ENCODE measurements at regions not wholly inside any gene's neighbourhood (a gene's known extent, or its start where the extent isn't known, plus 50 kb on each side); places are given as distances from the start of the nearest gene placed in this dataset.

DNA sequence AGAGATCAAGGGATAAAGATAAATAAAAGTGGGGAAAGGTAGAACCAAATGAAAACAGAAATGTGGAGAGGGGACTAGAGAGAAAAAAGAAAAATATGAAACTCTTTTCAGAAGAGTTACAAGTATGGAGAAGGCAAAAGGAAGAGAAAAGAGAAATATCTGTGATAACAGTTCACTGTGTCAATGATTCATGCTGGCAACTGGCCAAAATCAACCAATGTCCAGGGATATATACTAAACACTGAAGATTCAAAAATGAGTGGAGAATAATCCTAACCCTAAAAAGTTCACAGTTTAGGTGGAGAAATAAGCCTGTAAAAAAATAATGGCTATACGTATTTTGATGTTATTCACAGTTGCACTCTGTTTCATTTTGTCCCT lies 372.3 kb upstream of the KITLG start:
- no peak for DNase-seq
- in situ Hi-C loops (cut with MboI; ENCODE audit: low pct_unique_long_range_greater_than_20kb, low sequenced_read_pairs), result no loop called here

DNA sequence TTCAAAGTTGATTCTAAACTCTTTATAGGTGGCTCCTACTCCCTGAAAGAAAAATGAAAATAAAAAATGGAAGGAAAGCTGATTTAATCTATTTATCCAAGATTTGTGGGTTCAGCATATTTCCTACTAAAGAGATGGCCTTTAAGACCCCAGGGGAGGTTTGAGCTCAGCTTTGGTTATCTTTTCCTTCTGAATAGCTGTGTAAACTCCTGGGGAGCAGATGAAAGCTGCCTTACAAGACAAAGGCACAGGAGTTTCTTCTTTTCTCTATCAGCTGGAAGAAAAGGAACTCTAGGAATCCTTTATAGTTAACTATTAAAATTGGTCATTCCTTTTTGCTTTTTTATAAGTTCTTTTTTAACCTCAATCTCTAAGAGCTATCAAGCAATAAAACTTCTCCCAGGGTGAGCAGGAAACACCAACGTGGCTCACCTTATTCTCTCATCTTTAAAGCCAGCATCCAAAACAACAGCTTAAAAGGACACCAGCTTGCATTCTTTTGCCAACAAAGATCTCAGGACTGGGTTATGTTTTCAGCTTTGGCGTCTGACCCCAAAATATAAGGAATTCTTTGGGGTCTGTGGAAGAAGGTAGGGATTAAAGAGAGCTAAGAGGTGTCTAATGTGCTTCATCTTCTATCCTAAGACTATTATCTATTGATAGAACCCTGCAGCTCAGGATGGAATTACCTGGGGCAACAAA lies 371.7 kb upstream of the KITLG start:
- in situ Hi-C loops (cut with MboI; ENCODE audit: low pct_unique_long_range_greater_than_20kb, low sequenced_read_pairs), result no loop called here
- no peak for DNase-seq

DNA sequence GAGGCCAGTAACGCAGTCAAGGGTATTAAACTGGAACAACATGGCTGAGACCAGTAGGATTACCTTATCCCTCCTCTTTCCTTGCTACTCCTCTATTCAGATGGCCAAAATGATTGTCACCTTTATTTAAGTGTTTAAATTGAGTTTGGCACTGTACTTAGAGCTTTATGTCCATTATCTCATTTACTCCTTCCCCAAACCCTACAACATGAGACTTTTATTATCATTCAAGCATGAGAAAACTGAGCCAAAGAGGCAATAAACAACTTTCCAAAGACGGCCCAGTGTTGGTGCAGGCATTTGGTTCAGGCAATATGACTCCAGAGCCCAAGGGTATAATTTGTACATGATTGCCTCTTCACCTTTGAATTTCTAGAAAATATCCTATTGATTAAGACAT lies 370.9 kb upstream of the KITLG start:
- DNase-seq, result no peak
- in situ Hi-C loops (cut with MboI; ENCODE audit: low pct_unique_long_range_greater_than_20kb, low sequenced_read_pairs), result no loop called here

DNA sequence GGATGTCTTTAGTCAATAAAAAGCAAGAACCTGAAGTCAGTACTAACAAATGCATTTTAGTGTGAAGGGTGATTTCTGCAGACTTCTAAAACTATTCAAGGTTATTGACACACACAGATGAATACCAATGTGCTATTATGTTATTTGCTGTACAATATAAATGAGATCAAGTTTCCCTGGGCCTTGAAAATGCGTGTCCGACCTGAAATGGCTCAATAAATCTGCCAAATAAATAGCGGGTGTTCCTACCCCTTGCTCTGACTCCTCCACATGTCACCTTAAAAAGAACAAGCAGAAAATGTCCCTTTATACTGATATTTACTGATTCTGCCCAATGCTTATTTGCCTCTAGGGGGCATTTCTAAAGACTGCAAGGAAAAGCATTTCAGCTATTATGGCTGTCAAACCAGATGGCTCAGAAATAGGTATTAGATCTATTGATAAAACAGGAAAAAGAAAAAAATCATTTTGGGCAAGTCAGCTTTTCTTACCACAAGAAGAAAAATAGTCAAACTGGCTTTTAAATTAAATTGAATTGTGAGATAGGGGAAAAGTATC lies 367.3 kb upstream of the KITLG start:
- in situ Hi-C loops (cut with MboI; ENCODE audit: low pct_unique_long_range_greater_than_20kb, low sequenced_read_pairs), result no loop called here
- DNase-seq, result no peak

DNA sequence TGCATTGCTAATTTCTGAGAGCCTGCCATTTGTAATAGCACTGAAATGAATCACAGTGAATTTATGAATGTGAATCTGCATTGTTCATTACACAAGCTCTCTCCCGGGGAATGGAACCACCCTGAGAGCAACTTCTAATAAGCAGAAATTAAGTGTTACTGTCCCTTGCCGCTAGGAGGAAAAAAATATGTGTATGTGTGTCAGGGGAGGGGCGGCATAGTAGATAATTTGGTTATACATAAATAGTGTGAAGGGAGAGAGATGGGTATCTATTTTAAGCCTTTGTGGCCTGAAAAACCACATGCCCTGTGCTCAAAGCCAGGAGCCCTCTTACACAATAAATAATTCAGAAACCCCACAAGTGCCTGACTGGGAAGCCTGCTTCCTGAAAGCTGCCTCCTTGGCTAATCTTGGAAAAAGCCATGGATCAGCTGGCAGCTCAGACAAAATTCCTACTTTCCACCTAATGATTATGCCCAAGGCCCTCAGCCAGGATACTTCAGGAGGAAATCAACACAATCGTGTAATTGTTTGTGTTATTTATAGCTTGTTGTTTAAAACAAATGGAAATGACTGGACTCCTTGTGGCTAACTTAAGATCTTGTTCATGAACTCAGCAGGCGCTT lies 366.2 kb upstream of the KITLG start:
- DNase-seq, result peak; percentile 85
- in situ Hi-C loops (cut with MboI; ENCODE audit: low pct_unique_long_range_greater_than_20kb, low sequenced_read_pairs), result no loop called here

DNA sequence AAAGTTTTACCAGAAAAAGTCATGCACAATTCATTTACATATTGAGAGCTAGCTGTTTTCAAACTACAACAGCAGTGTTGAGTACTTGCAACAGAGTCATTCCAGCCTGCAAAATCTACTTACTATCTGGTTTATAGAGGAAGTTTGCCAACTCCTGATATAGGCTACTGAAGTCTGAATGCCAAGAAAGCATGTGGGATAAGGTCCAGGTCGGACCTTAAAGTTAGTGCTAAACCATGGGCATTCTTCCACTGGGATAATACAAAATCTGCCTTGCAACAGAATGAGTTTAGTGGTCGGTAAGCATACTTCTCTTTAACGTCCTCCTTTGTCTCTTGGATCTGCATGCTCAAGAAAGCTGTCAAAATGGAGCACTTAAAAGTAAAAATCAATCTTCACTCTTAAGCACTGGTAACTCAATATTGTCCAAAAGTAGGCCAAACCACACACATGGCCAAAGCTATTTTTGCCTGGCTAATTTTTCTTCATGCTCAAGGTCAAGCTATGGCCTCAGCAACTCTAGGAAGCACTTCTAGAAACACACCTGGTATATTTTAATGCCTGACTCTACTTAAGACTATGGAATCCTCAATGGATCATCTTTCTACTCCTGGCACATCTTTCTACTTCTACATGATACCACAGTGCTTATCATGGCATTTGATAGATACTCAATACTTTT lies 364.9 kb upstream of the KITLG start:
- no peak for DNase-seq
- in situ Hi-C loops (cut with MboI; ENCODE audit: low pct_unique_long_range_greater_than_20kb, low sequenced_read_pairs), result no loop called here

DNA sequence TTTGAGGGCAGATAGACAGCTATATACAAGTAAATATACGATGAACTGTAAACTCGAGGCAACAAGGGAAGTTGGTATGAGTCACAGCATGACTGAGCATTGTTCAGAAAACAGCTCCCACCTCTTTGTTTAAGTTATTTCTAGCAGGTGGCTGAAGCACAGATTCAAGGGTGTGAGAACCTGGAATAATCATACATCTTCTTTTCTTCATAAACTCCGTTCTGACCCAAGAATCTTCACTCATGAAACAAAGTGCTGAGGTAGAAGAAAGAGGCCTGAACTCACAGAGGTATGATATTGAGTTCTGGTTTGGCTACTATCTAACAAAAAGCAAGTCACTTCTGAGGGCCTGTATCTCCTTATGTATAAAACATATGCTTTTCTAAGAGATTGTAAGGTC lies 364.1 kb upstream of the KITLG start:
- in situ Hi-C loops (cut with MboI; ENCODE audit: low pct_unique_long_range_greater_than_20kb, low sequenced_read_pairs), result no loop called here
- DNase-seq, result peak; percentile 32

DNA sequence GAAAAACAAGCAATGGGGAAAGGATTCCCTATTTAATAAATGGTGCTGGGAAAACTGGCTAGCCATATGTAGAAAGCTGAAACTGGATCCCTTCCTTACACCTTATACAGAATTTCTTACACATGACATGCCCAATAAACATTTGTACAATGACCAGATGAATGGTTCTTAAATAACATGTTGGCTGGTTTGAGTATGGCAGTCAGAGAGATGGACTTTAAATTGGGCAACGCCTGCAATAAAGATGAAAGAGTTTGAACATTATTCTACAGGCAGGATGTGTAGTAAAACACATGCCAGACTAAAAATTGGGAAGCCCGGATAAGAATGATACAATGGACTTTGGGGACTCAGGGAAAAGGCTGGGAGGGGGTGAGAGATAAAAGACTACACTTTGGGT lies 360.6 kb upstream of the KITLG start:
- no peak for DNase-seq
- in situ Hi-C loops (cut with MboI; ENCODE audit: low pct_unique_long_range_greater_than_20kb, low sequenced_read_pairs), result no loop called here

DNA sequence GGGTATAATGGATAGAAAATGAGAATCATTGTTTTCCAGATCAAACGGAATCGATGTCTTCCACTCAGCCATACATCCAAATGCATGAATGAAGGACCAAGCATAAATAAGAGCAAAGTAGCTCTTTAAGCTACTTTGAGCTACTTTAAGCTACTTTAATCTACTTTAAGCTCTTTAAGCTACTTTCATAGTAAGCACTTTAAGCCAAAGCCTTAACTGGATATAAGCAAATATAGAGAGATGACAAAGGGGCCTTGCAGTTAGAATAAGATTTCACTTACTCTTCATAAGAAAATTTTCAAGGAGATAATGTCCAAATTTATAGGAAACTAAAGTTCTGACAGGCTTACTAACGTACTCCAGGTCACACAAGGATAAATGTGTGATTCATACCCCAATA lies 355.6 kb upstream of the KITLG start:
- in situ Hi-C loops (cut with MboI; ENCODE audit: low pct_unique_long_range_greater_than_20kb, low sequenced_read_pairs), result no loop called here
- no peak for DNase-seq

DNA sequence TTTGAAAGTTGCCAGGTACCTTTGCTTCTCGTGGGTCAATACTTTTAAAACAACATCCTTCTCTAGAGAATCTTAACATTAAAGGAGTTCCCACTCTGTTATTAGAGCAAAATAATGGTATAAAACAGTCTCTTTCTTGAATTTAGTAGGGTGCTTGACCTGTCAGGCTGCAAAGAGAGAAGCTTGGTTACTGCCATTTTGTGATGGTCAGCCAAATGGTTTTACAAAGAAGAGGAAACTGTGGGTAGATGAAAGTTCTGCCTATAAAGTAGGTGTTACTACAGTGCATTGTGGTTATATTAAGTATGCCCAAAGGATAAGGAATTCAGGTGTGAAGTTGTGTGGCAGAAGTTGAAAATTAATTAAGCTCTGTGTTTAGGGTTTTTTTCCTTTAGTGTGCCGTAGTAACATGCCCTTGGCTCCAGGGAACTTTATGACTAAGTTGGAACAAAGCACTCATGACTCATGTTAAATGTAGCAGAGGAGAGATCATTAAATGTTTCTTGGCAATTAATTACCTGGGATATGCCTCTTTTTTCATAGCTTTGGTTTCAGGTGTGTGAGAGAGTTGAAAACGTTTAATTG lies 354.0 kb upstream of the KITLG start:
- DNase-seq, result no peak
- in situ Hi-C loops (cut with MboI; ENCODE audit: low pct_unique_long_range_greater_than_20kb, low sequenced_read_pairs), result no loop called here

DNA sequence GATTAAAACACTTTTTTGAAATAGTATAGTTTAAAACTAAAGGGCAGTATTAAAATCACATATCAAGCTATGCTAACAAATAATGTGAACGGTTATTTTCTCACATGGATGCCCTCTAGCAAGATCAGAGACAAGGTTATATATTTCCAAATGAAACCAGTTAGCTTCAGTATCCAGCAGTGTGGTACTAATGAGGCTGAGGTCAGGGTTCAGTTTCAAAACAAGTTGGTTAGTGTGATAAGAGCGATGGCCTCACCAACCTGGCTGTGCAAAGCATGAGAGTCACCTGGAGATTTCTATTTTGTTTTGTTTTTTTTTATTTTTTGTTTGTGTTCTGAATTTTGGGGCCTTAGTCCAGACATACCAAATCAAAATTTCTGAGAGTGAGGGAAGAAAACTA lies 352.2 kb upstream of the KITLG start:
- no peak for DNase-seq
- in situ Hi-C loops (cut with MboI; ENCODE audit: low pct_unique_long_range_greater_than_20kb, low sequenced_read_pairs), result no loop called here

DNA sequence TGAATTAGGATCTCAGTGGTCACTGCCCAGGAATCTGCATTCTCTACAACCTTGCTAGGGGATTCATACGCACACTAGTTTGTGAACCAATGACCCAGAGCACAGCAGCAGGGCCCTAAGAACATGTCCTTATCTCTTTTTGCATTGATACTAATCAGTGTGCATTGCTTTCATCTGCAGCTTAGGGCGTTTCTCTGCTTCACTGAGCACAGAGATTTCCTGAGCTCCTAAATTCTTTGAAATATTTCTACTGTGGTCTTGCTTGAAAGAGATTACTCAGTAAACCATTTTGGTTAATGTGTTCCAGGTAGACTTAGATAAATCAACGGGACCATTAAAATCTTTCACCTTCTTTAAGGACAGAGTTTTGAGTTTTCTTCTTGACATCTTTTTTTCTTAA lies 351.3 kb upstream of the KITLG start:
- peak; percentile 76 for DNase-seq
- in situ Hi-C loops (cut with MboI; ENCODE audit: low pct_unique_long_range_greater_than_20kb, low sequenced_read_pairs), result no loop called here

DNA sequence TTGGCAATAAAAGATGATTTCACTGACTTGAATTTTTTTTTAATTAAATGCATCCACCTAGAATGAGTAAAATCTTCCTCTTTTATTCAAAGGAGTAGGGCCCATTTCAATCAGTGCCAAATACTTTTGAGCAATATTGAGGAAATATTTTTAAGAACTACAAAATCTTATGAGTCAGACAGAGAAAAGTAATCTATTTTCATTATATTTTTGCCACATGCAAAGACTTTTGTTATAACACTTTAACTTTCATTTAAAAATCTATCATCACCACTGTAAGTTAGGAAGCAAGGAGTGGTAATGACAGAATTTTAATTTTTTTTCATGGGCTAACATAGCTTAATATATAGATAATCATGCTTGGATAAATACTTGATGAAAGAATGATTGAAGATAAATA lies 345.2 kb upstream of the KITLG start:
- DNase-seq, result no peak

DNA sequence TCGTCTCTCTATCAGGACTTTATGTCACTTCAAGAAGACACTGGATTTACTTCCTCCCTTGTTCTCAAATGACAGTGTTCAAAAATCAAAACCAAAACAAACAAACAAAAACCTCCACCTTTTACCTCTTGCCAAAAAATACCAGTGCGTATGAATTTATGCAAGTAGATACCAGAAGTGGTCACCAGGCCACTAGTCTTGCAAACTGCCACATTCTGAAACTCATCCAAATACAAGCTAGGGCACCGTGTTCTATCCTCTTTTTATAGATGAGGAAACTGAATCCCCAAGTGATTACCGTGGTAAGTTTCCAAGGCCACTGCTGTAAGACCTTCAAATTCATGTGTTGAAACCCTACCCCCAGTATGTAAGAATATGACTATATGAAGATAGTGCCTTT lies 343.9 kb upstream of the KITLG start:
- in situ Hi-C loops (cut with MboI; ENCODE audit: low pct_unique_long_range_greater_than_20kb, low sequenced_read_pairs), result no loop called here
- DNase-seq, result no peak

More for the DNA sequence above, 345.2 kb upstream of the KITLG start:
- in situ Hi-C loops (cut with MboI; ENCODE audit: low pct_unique_long_range_greater_than_20kb, low sequenced_read_pairs), result no loop called here

DNA sequence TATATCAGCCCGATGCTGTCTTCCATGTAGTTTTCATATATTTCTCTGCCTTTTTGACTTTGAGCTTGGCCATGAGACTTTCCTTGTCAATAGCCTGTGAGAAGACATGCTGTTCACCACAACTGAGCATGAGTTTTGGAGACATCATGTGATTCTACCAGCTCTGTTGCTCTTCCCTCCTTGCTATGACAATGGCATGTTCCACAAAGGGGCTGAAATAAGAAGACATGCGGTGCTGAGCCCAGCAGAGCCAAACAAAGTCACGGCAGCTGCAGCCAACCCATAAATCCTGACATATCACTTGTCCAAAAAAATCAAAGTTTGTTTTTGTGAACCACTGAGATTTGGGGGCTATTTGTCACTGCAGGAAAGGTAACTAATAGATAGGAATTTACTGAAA lies 343.4 kb upstream of the KITLG start:
- in situ Hi-C loops (cut with MboI; ENCODE audit: low pct_unique_long_range_greater_than_20kb, low sequenced_read_pairs), result no loop called here
- DNase-seq, result no peak

DNA sequence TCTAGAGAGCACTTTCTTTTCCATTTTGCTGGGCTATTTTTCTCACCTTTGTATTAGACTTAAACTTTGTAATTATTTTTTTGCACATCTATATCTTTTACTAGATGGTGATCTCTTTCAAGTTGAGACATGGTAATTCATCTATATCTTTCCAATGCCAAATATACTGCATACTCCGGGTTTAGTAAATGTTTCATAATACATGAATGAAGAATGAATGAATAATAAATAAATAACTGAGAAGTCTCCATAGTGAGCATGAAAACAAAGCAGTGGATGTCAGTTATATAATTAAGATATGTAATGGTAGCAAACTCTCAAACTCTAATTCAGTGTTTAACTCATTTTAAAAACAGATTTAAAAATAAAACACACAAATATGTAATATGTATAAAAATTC lies 342.5 kb upstream of the KITLG start:
- no peak for DNase-seq
- in situ Hi-C loops (cut with MboI; ENCODE audit: low pct_unique_long_range_greater_than_20kb, low sequenced_read_pairs), result no loop called here

DNA sequence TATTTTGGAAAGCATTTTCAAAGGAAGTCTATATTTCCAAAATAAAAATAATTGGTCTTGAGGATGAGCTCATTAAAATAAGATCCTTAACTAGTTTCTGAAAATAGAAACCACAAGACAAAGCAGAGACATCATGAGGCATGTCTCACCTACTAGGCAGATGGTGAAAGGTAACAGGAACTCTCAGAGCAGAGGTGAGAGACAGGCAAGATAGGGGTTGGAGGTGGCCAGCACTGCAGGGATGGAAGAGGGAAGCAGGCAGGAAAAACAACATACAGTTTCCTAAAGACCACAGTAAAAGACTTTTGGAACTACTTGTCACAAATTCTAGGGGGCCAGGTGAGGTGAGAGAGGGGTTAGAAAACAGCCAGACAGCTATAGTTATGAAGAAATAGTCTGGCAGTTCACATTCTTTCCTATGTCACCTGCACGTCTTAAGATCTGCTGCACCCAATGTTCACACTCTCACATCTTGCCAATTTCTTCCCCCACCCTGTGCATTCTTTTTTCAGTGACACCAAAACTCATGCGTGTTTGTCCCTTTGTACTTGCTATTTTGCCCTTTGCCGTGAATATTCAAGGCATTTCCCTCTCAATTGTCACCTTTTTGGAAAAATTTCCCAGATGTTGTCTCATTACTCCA lies 341.7 kb upstream of the KITLG start:
- in situ Hi-C loops (cut with MboI; ENCODE audit: low pct_unique_long_range_greater_than_20kb, low sequenced_read_pairs), result no loop called here
- DNase-seq, result no peak

DNA sequence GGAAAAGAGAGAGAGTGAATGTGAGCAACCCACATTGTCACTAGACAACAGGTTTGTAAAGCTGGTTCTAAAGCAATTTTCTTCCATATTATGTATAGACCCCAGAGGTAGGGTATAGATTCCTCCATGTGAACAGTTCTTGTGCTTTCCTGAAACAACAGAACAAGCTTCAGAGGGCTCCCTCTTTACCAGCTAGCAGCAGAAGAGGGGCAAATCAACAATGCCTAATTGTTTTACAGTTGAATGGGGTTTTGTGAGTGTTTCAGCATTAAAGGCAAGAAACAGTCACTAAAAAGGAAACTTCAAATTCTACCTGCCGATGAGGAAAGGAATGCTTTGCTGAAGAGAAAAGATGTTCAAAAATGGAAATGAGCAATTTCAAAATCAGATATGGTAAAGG lies 341.2 kb upstream of the KITLG start:
- DNase-seq, result no peak
- in situ Hi-C loops (cut with MboI; ENCODE audit: low pct_unique_long_range_greater_than_20kb, low sequenced_read_pairs), result no loop called here

DNA sequence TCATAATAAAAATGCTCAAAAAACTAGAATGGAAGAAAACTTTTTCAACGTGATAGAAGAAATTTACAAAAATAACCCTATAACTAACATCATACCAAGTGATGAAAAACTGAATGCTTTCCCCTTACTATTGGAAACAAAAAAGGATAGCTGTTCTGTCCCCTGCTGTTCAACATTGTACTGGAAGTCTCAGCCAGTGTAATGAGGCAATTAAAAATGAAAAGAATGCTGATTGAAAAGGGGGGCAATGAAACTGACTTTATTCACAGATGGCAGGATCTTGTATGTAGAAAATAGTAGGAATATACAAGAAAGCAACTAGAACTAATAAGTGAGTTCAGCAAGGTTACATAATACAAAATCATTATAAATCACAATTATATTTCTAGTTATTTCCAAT lies 337.9 kb upstream of the KITLG start:
- no peak for DNase-seq
- in situ Hi-C loops (cut with MboI; ENCODE audit: low pct_unique_long_range_greater_than_20kb, low sequenced_read_pairs), result no loop called here

DNA sequence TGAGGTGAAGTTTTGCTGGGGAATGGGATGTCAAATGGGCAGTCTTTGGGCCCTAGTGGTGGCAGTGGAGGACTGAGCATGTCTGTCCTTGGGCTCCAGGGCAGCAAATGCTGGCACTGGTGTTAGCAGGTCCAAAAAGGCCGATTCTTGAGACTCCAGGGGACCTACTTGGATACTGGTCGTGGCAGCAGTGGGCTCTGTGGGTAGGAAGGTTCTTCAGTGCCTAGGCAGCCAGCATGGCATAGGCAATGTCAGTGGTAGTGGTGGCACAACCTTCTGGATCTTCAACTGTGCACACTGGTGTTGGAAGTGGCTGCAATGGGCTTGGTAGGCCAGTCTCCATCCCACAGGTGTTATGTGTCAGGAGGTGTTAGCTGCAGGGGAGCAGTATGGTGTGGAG lies 334.7 kb upstream of the KITLG start:
- DNase-seq, result no peak
- in situ Hi-C loops (cut with MboI; ENCODE audit: low pct_unique_long_range_greater_than_20kb, low sequenced_read_pairs), result no loop called here
